HG03460 (cell line): ENCODE measurements at regions not wholly inside any gene's neighbourhood (a gene's known extent, or its start where the extent isn't known, plus 50 kb on each side); places are given as distances from the start of the nearest gene placed in this dataset.
"Not testable (repeated sequence)": the region's sequence is repeated elsewhere in the genome, so short reads cannot be mapped to it uniquely, and the experiment has no call there.

Experiments used
- ATAC-seq: cut with Tn5 transposase; IDR thresholded peaks from one replicate; pipeline ENCODE4 v1.9.1; 2021; ENCODE audit not compliant: unreplicated experiment

GRCh38 chr5:117379521-117379920, 804.9 kb upstream of the SEMA6A start:
- no peak for ATAC-seq

- no peak for ATAC-seq
Observed at GRCh38 chr5:117376748-117377147, 802.1 kb upstream of the SEMA6A start.

- no peak for ATAC-seq
Observed at GRCh38 chr5:117359895-117360294, 785.3 kb upstream of the SEMA6A start.

- ATAC-seq = no peak
Observed at GRCh38 chr5:117357886-117358285, 783.3 kb upstream of the SEMA6A start.

- no peak for ATAC-seq
Observed at GRCh38 chr5:117347280-117347679, 772.7 kb upstream of the SEMA6A start.

GRCh38 chr5:117343726-117344125, 769.1 kb upstream of the SEMA6A start:
- not testable (repeated sequence) for ATAC-seq

GRCh38 chr5:117337064-117337749, 762.6 kb upstream of the SEMA6A start:
- ATAC-seq = no peak

- no peak for ATAC-seq
Observed at GRCh38 chr5:117336208-117336607, 761.6 kb upstream of the SEMA6A start.

- ATAC-seq = no peak
Observed at GRCh38 chr5:117333011-117333410, 758.4 kb upstream of the SEMA6A start.

GRCh38 chr5:117332341-117332740, 757.7 kb upstream of the SEMA6A start:
- no peak for ATAC-seq

GRCh38 chr5:117327511-117327910, 752.9 kb upstream of the SEMA6A start:
- no peak for ATAC-seq

- ATAC-seq = no peak
Observed at GRCh38 chr5:117326997-117327396, 752.4 kb upstream of the SEMA6A start.

GRCh38 chr5:117318528-117318927, 743.9 kb upstream of the SEMA6A start:
- ATAC-seq = no peak

- ATAC-seq = no peak
Observed at GRCh38 chr5:117315170-117315569, 740.5 kb upstream of the SEMA6A start.

GRCh38 chr5:117304512-117305107, 730.0 kb upstream of the SEMA6A start:
- not testable (repeated sequence) for ATAC-seq

GRCh38 chr5:117302949-117303348, 728.3 kb upstream of the SEMA6A start:
- ATAC-seq = no peak

GRCh38 chr5:117302473-117302872, 727.9 kb upstream of the SEMA6A start:
- ATAC-seq = no peak

- ATAC-seq = no peak
Observed at GRCh38 chr5:117299936-117300328, 725.3 kb upstream of the SEMA6A start.

- no peak for ATAC-seq
Observed at GRCh38 chr5:117299224-117299935, 724.8 kb upstream of the SEMA6A start.

- ATAC-seq = no peak
Observed at GRCh38 chr5:117296872-117297271, 722.2 kb upstream of the SEMA6A start.

- no peak for ATAC-seq
Observed at GRCh38 chr5:117295941-117296340, 721.3 kb upstream of the SEMA6A start.

- no peak for ATAC-seq
Observed at GRCh38 chr5:117286813-117287212, 712.2 kb upstream of the SEMA6A start.
